Stimulated activated naive B cell treated with anti-CD40 and anti-IgM and Interleukin-4, amounts not matched to agents 10 μg/mL and 1 μg/mL and 100 μg/mL, for 72 hours (primary cell): ENCODE measurements at regions not wholly inside any gene's neighbourhood (a gene's known extent, or its start where the extent isn't known, plus 50 kb on each side); places are given as distances from the start of the nearest gene placed in this dataset.

Source experiments
- ATAC-seq, 2 donors: fragments of 150-1000 bp; cut with Tn5 transposase; replicated peaks; 2 replicates each; pipeline ENCODE4 v1.10.0; 2021; ENCODE audit warnings: moderate library complexity in 1 of 2
- DNase-seq: peaks from one replicate; pipeline ENCODE4 v3.0.0; 2021
- H3K27ac Mint-ChIP-seq: one replicate; pipeline ENCODE4 v1.8.0; 2022; ENCODE audit warnings: mild to moderate bottlenecking, mixed read lengths
- H3K27me3 Mint-ChIP-seq, 2 donors: one replicate each; pipeline ENCODE4 v1.8.0; 2022; ENCODE audit warnings: mixed read lengths in 2 of 2
- H3K36me3 Mint-ChIP-seq, 2 donors: one replicate each; pipeline ENCODE4 v1.8.0; 2022; ENCODE audit warnings: mixed read lengths in 2 of 2, mild to moderate bottlenecking in 1 of 2
- H3K4me1 Mint-ChIP-seq, 2 donors: one replicate each; pipeline ENCODE4 v1.8.0; 2022; ENCODE audit warnings: mixed read lengths in 2 of 2, mild to moderate bottlenecking in 1 of 2
- H3K4me3 Mint-ChIP-seq, 2 donors: one replicate each; pipeline ENCODE4 v1.8.0; 2022; ENCODE audit warnings: mild to moderate bottlenecking in 2 of 2, mixed read lengths in 2 of 2, moderate library complexity in 1 of 2
- H3K9me3 Mint-ChIP-seq, 2 donors: one replicate each; pipeline ENCODE4 v1.8.0; 2022; ENCODE audit warnings: mixed read lengths in 2 of 2, mild to moderate bottlenecking in 1 of 2

DNA sequence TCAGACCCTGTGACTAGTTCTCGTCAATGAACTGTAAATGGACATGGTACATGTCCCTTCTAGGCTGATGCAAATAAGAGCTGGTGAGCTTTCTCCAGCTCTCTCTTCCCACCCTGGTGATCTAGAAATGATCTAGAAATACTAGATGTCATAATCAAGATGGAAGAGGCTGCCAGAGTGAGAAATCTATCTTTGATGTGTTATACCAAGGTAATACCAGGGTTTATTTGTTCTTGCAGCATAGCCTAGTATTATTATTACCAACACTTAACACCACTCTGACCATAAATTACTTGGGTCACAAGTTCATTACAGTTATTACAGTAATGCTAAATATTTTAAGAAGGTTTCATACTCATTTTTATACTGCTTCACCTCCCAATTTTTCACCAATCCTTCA, 138.4 kb upstream of the LMCD1 start:
- H3K9me3 Mint-ChIP-seq = peaks cover 12 to 14% of the 10 kb centered on the region in 2 donors
- peaks cover 0 to 5% of the 10 kb centered on the region in 2 donors for H3K36me3 Mint-ChIP-seq
- DNase-seq (no peak), ATAC-seq (no peak)
- no peak overlapping the region for H3K27ac Mint-ChIP-seq
- peaks cover 0 to 6% of the 10 kb centered on the region in 2 donors for H3K27me3 Mint-ChIP-seq
- no peak overlapping the region for H3K4me3 Mint-ChIP-seq
- H3K4me1 Mint-ChIP-seq = no peaks in the 10 kb centered on the region

DNA sequence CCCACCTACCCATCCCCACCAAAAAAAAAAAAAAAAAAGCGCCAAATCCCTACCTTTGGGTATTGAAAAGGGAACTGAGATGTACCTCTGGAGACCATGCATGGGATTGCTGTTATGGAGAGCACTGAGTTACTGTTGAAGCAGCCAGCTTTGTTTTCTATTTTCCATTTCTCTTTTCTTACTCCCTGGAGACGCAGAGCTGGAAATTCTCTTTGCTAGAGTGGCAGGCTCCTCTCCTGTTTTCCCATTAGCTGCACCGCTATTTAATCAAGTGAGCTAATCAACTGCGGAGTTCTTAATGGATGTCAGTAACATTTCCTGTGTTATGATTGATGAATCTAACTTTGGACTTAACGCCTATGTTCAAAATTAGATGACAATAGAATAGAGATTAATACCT, 136.1 kb upstream of the LMCD1 start:
- peaks cover 9 to 14% of the 10 kb centered on the region in 2 donors for H3K9me3 Mint-ChIP-seq
- DNase-seq (no peak), ATAC-seq (no peak)
- H3K36me3 Mint-ChIP-seq = peaks cover 0 to 5% of the 10 kb centered on the region in 2 donors
- no peak overlapping the region for H3K4me3 Mint-ChIP-seq
- no peak overlapping the region for H3K27ac Mint-ChIP-seq
- peaks cover 0 to 4% of the 10 kb centered on the region in 2 donors for H3K4me1 Mint-ChIP-seq
- peaks cover 0 to 6% of the 10 kb centered on the region in 2 donors for H3K27me3 Mint-ChIP-seq

DNA sequence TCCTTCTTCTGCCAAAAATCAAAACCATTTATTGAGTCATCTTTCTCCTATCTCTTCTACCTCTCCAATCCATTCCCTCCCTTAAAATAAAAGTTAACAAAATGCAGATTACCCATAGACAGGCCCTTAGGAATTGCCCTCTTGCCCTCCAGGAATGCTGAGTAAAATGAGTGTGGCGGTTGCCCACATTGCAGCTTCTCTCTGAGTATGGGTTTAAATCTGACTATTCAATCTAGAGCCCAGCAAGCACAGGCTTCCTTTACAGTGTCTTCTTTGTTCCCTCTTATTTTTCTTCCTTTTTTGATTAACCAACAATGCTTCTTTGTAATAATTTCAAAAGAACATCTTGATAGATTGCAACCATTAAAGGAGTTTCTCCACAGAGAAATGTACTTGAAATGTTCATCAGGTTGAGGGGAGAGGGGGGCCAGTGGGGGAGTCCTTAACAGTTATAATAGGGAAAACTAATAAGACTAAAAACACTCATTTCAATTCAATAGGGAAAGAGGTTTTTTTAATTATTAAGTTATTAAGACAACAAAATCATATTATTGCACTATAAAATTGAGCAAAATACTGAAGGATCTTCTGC, 135.3 kb upstream of the LMCD1 start:
- H3K9me3 Mint-ChIP-seq = peaks cover 5 to 7% of the 10 kb centered on the region in 2 donors
- ATAC-seq (no peak), DNase-seq (no peak)
- peaks cover 0 to 6% of the 10 kb centered on the region in 2 donors for H3K27me3 Mint-ChIP-seq
- no peak overlapping the region for H3K4me3 Mint-ChIP-seq
- no peak overlapping the region for H3K27ac Mint-ChIP-seq
- peaks cover 0 to under 1% of the 10 kb centered on the region in 2 donors for H3K36me3 Mint-ChIP-seq
- peaks cover 0 to 4% of the 10 kb centered on the region in 2 donors for H3K4me1 Mint-ChIP-seq

DNA sequence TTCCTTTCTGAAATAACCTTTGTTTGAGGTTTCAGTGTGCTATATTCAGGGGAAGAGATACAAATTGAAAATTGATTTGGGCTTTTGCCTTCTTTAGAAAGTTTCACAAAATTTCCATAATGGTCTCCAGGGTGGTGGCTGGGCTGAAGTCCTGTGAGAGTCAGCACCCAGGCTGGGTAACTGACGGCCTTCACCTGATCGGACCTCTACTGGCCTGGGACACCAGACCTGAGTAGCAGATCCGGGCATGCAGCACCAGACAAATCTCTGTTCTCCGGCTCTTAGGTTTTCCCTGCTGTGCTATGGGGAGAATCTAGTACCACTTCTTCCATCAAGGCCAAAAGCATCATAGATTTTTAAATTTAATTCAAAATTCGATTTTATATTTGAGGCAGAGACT, 133.0 kb upstream of the LMCD1 start:
- H3K9me3 Mint-ChIP-seq = no peaks in the 10 kb centered on the region
- H3K36me3 Mint-ChIP-seq = no peaks in the 10 kb centered on the region
- no peak overlapping the region for H3K27ac Mint-ChIP-seq
- DNase-seq = no peak
- peaks cover 6% of the 10 kb centered on the region in 2 donors for H3K27me3 Mint-ChIP-seq
- peaks cover 0 to 4% of the 10 kb centered on the region in 2 donors for H3K4me1 Mint-ChIP-seq
- ATAC-seq = no peak
- no peak overlapping the region for H3K4me3 Mint-ChIP-seq

DNA sequence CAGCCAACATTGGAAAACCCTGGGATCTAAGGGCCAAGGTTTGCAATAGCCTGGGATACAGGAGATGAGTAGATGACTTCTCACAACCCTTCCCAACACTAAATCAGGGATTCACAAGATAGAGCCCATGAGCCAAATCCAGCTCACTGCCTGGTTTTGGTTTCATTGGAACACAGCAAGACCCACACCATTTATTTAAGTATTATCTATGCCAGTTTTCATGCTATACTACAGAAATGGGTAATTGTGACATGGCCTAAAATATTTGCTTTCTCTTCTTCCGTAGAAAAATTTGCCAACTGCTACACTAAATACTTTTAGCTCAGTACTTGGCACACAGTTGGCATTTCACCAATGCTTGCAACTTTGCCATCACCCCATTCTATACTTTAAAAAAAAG, 132.0 kb upstream of the LMCD1 start:
- Mint-ChIP-seq H3K27ac (no peak overlapping the region), H3K36me3 (no peaks in the 10 kb centered on the region), H3K9me3 (peaks cover 1 to 4% of the 10 kb centered on the region in 2 donors), H3K4me1 (peaks cover 0 to 4% of the 10 kb centered on the region in 2 donors), H3K27me3 (peaks cover 6 to 8% of the 10 kb centered on the region in 2 donors), H3K4me3 (no peak overlapping the region)
- ATAC-seq = no peak
- DNase-seq = no peak

DNA sequence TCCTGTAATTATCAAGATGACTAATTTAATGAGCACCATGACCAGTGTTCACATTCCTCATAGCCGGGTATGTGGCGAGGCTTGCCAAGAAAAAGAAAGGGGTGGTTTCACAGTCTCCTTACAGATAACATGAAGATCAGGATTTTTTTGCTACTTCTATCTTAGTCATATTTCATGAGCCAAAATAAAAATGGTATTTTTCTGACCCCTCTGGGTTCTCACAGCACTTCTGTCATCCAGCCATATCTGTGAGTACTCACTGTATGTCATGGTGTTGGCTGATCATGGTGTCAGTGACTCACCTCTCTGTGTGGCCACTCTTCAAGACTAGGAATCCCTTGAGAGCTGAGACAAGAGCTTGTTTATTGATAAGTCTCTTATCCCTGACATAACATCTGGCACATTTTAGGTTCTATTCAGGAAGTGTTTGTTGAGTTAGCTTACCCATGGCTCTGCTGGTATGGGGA, 130.5 kb upstream of the LMCD1 start:
- no peak for DNase-seq
- ATAC-seq = no peak
- no peaks in the 10 kb centered on the region for H3K36me3 Mint-ChIP-seq
- H3K9me3 Mint-ChIP-seq = peaks cover 4 to 9% of the 10 kb centered on the region in 2 donors
- H3K4me1 Mint-ChIP-seq = peaks cover 0 to 4% of the 10 kb centered on the region in 2 donors
- peaks cover 6 to 11% of the 10 kb centered on the region in 2 donors for H3K27me3 Mint-ChIP-seq
- no peak overlapping the region for H3K27ac Mint-ChIP-seq
- no peak overlapping the region for H3K4me3 Mint-ChIP-seq

DNA sequence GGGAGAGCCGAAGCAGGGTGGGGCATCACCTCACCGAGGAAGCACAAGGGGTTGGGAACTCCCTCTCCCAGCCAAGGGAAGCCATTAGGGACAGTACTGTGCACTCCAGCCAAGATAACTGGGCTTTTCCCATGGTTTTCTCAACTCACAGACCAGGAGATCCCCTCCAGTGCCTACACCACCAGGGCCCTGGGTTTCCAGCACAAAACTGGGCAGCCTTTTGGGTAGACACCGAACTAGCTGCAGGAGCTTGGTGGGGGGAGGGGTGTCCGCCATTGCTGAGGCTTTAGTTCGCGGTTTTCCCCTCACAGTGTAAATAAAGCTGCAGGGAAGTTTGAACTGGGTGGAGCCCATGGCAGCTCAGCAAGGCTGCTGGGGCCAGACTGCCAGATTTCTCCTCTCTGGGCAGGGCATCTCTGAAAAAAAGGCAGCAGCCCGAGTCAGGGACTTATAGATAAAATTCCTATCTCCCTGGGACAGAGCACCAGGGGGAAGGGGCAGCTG, 129.6 kb upstream of the LMCD1 start:
- H3K9me3 Mint-ChIP-seq = peaks cover 11 to 14% of the 10 kb centered on the region in 2 donors
- DNase-seq = no peak
- H3K36me3 Mint-ChIP-seq = no peaks in the 10 kb centered on the region
- H3K27ac Mint-ChIP-seq = no peak overlapping the region
- H3K27me3 Mint-ChIP-seq = peaks cover 6 to 11% of the 10 kb centered on the region in 2 donors
- no peak overlapping the region for H3K4me3 Mint-ChIP-seq
- no peak for ATAC-seq
- H3K4me1 Mint-ChIP-seq = peaks cover 0 to 4% of the 10 kb centered on the region in 2 donors

DNA sequence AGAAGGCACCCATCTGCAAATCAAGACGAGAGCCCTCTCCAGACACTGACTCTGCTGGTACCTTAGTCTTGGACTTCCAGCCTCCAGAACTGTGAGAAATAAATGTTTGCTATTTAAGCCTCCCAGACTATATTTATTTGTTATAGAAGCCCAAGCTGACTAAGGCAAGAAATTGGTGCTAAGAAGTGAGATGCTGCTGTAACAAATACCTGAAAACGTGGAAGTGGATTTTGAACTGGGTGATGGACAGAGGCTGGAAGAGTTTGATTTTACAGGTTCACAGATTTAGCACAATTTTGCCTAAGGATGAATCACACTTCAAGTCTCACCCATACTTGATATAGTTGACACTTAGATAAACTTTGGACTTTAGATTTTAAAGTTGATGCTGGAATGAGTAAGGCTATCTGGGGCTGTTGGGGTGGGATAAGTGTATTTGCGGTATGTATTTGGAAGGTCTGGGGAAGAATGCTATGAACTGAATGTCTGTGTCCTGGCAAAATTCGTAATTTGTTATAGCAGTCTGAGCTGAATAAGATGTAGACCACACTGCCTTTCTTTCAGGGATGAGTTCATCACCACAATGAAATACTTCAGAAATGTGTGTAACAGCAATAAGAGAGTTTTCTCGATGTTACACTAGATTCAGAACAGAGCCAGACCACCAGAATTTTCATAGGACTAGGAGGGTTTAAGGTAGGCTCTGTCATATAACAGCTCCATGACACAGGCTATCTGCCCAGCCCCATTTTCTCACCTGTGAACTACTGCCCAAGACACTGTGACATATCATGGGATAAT, 120.5 kb upstream of the LMCD1 start:
- no peak overlapping the region for H3K27ac Mint-ChIP-seq
- H3K9me3 Mint-ChIP-seq = peaks cover 7 to 8% of the 10 kb centered on the region in 2 donors
- no peaks in the 10 kb centered on the region for H3K36me3 Mint-ChIP-seq
- ATAC-seq (no peak), DNase-seq (no peak)
- no peak overlapping the region for H3K4me3 Mint-ChIP-seq
- peaks cover 0 to 8% of the 10 kb centered on the region in 2 donors for H3K27me3 Mint-ChIP-seq
- no peaks in the 10 kb centered on the region for H3K4me1 Mint-ChIP-seq

DNA sequence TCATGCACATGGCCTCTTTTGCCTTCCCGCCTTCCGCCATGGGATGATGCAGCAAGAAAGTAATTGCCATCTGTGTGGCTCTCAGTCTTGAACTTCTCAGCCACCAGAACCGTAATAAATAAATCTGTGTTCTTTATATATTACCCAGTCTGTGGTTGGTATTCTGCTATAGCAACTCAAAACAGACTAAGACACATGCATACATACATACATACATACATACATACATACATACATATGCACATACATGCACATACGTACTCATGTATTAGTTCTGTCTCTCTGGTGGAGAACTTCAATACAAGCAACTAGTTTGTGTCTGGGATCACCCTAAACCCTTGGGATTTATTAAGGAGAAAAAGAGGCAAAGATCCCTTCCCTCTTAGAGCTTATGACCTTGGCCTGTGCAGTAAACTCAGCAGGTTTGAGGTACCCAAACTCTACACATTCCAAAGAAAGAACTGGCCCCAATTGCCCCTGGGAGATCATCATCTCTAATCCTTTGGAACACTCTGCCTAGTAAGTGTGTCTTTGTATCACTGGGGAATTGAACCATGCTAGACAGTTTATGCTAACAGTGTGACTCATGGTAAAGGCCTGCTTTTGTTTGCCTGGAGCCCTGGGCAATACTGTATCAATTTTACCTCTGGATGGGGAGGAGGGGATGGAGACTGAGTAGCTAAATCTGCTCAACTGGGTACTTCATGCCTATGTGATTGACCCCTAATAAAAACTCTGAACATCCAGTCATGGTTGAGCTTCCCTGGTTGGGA, 115.6 kb upstream of the LMCD1 start:
- H3K9me3 Mint-ChIP-seq = peaks cover 0 to 2% of the 10 kb centered on the region in 2 donors
- no peak overlapping the region for H3K27ac Mint-ChIP-seq
- DNase-seq = no peak
- no peaks in the 10 kb centered on the region for H3K36me3 Mint-ChIP-seq
- H3K27me3 Mint-ChIP-seq = no peaks in the 10 kb centered on the region
- H3K4me3 Mint-ChIP-seq = no peak overlapping the region
- ATAC-seq = no peak
- H3K4me1 Mint-ChIP-seq = no peaks in the 10 kb centered on the region

DNA sequence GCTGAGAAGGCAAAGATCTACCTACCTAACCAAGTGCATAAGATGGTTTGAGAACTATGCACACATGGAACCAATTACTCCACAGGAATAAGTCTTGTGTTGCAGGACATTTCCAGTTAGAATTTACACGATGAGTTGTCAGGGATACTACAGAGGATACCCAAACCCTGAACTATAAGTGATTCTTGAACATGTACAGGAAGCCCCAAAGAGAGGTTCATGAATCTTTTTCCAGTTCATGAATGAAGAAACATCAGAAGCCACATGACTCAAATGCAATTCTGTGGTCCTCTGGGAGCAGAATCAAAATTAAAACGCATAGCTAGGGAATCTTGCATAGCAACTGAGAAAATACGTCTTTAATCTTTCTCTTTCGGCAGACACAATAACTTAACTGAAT, 114.1 kb upstream of the LMCD1 start:
- DNase-seq (no peak), ATAC-seq (no peak)
- H3K4me3 Mint-ChIP-seq = no peak overlapping the region
- H3K4me1 Mint-ChIP-seq = no peaks in the 10 kb centered on the region
- H3K27me3 Mint-ChIP-seq = no peaks in the 10 kb centered on the region
- H3K36me3 Mint-ChIP-seq = no peaks in the 10 kb centered on the region
- no peak overlapping the region for H3K27ac Mint-ChIP-seq
- peaks cover 0 to 2% of the 10 kb centered on the region in 2 donors for H3K9me3 Mint-ChIP-seq

DNA sequence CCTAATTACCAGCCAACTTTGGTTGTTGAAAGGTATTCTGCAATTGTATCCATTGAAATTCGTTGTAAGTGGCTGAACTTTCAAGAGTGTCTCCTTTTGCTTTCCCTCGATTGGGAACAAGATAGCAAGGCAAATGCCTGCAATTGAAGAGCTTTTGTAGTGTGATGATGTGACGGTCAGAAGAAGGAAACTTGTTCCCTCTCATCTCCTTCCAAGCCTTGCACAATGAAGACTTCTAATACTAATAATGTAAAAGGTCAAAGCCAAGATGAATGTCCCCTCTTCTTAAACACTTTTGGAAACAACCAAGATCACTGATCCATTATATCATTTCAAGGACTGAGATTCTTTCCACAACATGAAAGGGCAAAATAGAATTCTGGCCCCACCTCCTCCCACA, 101.9 kb upstream of the LMCD1 start:
- no peak overlapping the region for H3K4me3 Mint-ChIP-seq
- no peak for ATAC-seq
- H3K27me3 Mint-ChIP-seq = peaks cover 3 to 5% of the 10 kb centered on the region in 2 donors
- DNase-seq = no peak
- peaks cover 0 to 3% of the 10 kb centered on the region in 2 donors for H3K9me3 Mint-ChIP-seq
- no peaks in the 10 kb centered on the region for H3K4me1 Mint-ChIP-seq
- H3K36me3 Mint-ChIP-seq = no peaks in the 10 kb centered on the region
- H3K27ac Mint-ChIP-seq = no peak overlapping the region

DNA sequence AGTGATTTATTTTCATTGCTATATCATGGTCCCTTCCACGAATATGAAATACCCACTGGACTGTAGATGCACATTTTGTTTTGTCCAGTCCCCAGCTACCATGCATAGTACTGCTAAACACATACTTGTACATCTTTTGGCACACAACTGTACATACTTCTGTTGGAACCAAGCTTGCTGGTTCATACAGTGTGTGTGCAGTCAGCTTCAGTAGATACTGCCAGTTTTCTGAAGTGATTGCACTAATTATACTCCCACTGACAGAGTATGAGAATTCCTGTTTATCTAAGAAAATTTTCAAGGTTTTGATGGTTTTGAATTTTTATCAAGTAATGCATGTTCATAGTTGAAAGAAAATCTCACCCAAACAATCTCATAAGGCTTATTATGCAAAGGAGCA, 100.7 kb upstream of the LMCD1 start:
- Mint-ChIP-seq H3K4me1 (no peaks in the 10 kb centered on the region), H3K27ac (no peak overlapping the region), H3K36me3 (no peaks in the 10 kb centered on the region), H3K9me3 (peaks cover 2 to 5% of the 10 kb centered on the region in 2 donors), H3K27me3 (peaks cover 3 to 10% of the 10 kb centered on the region in 2 donors), H3K4me3 (no peak overlapping the region)
- ATAC-seq = no peak
- DNase-seq = no peak

DNA sequence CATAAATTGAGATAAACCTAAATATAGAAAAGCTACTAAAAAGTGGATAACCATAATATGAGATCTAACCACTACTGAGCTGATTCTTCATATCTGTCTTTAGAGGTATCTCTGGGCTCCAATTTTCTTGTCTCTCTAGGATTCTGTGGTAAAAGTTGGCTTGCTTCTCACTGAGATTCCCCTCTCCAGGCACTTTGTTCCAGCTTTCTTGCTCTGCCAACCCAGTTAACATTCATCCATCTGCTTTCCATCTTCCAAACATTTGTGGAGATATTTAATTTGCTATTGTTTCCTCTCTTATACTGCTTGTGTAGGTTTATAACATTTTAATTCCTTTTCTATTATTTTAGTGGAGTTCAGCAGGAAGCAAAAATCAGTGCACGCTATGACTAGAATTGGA, 97.6 kb upstream of the LMCD1 start:
- H3K4me3 Mint-ChIP-seq = no peak overlapping the region
- no peaks in the 10 kb centered on the region for H3K4me1 Mint-ChIP-seq
- no peak overlapping the region for H3K27ac Mint-ChIP-seq
- H3K27me3 Mint-ChIP-seq = peaks cover 3 to 10% of the 10 kb centered on the region in 2 donors
- H3K36me3 Mint-ChIP-seq = no peaks in the 10 kb centered on the region
- no peak for DNase-seq
- no peak for ATAC-seq
- H3K9me3 Mint-ChIP-seq = peaks cover 9 to 10% of the 10 kb centered on the region in 2 donors

DNA sequence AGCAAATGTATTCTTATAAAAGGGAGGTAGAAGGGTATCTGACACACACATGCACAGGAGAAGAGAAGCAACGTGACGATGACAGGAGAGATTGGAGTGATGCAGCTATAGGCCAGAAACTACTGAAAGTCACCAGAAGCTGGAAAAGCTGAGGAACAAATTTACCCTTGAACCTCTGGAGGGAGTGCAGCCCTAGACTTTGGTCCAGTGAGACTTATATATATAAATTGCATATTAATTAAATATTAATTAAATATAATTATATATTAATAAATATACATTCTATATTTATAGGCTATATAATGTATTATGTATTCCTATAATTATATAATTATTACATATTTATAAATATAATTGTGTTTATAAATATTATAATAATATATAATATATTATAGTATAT, 96.5 kb upstream of the LMCD1 start:
- H3K27me3 Mint-ChIP-seq = peaks cover 3 to 10% of the 10 kb centered on the region in 2 donors
- no peak for DNase-seq
- no peak for ATAC-seq
- no peak overlapping the region for H3K27ac Mint-ChIP-seq
- H3K36me3 Mint-ChIP-seq = no peaks in the 10 kb centered on the region
- no peak overlapping the region for H3K4me3 Mint-ChIP-seq
- peaks cover 9 to 10% of the 10 kb centered on the region in 2 donors for H3K9me3 Mint-ChIP-seq
- H3K4me1 Mint-ChIP-seq = no peaks in the 10 kb centered on the region
